ENCODE measurements at regions not wholly inside any gene's neighbourhood (a gene's known extent, or its start where the extent isn't known, plus 50 kb on each side); places are given as distances from the start of the nearest gene placed in this dataset.
"Not testable (repeated sequence)": the region's sequence is repeated elsewhere in the genome, so short reads cannot be mapped to it uniquely, and the experiment has no call there.

- no peak for DNase-seq
Measured at GRCh38 chr14:30450631-30451545, 108.1 kb upstream of the G2E3 start.

- no peak for DNase-seq
Measured at GRCh38 chr14:30456296-30456695, 102.7 kb upstream of the G2E3 start.

GRCh38 chr14:30462358-30462757 lies 96.6 kb upstream of the G2E3 start:
- no peak for DNase-seq

- no peak for DNase-seq
Measured at GRCh38 chr14:30464481-30464880, 94.5 kb upstream of the G2E3 start.

GRCh38 chr14:30468354-30468753 lies 90.6 kb upstream of the G2E3 start:
- no peak for DNase-seq

GRCh38 chr14:30471980-30472379 lies 87.0 kb upstream of the G2E3 start:
- DNase-seq: no peak

GRCh38 chr14:30473846-30474696 lies 84.9 kb upstream of the G2E3 start:
- not testable (repeated sequence) for DNase-seq

- DNase-seq: no peak
Measured at GRCh38 chr14:30482276-30482675, 76.7 kb upstream of the G2E3 start.

- DNase-seq: no peak
Measured at GRCh38 chr14:30484201-30484600, 74.8 kb upstream of the G2E3 start.

- DNase-seq: no peak
Measured at GRCh38 chr14:30484976-30485375, 74.0 kb upstream of the G2E3 start.

- no peak for DNase-seq
Measured at GRCh38 chr14:30496852-30497251, 62.1 kb upstream of the G2E3 start.

- DNase-seq: no peak
Measured at GRCh38 chr14:30499358-30499757, 59.6 kb upstream of the G2E3 start.

- DNase-seq: no peak
Measured at GRCh38 chr14:30500222-30500621, 58.7 kb upstream of the G2E3 start.

- no peak for DNase-seq
Measured at GRCh38 chr14:30507209-30507608, 51.7 kb upstream of the G2E3 start.
